HG03520 (cell line): ENCODE measurements at regions not wholly inside any gene's neighbourhood (a gene's known extent, or its start where the extent isn't known, plus 50 kb on each side); places are given as distances from the start of the nearest gene placed in this dataset.

ENCODE experiments used
- ATAC-seq: cut with Tn5 transposase; IDR thresholded peaks from one replicate; pipeline ENCODE4 v1.9.1; 2021; ENCODE audit warnings: mild to moderate bottlenecking, moderate library complexity; ENCODE audit not compliant: unreplicated experiment

DNA sequence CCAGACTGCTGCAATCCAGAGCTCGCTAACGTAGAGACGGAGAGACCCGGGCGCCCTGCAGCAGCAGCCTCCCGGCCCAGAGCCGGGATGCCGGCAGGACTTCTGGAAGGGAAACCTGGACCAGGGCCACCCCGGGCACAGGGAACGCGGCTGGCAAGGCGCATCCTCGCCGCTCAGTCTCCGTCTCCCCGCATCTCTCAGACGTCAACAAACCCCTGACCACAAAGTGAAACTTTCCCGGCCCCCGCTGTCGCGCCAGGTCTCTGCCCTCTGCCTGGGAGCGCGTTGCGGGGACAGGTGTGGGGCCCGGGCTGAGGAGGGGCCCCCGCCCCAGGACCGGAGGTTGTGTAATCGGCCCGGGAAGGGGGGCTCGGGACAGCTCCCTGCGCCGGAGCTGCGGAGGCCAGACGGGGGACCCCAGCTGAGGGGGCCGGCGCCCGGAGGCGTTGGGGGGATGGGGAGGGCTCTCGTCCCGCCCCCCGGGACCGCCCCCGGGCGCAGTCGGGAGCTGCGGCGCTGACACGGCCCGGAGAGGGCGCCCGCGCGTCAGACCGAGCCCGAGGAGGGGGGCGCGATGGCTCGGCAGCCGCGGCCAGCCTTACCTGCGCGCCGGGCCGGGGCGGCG, 116.6 kb upstream of the HIVEP3 start:
- ATAC-seq = peak; percentile 71

DNA sequence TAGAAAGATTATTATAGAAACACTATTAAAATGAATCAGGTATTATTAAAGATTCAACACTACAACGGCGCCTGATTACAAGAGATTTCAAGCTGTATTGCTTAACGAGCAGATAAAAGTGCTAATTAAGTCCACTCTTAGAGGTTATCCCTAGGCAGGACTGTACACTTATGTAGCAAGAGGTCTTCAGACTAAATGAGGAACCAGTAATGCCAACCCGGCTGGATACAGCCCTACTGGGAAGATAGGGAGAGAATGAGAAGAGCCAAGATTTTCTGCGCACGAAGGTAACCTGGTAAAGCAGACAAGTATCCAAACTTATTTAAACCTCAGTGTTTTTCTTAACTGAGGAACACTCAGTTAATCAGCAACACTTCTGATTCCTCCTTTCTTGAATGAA, 115.7 kb upstream of the HIVEP3 start:
- ATAC-seq = no peak

DNA sequence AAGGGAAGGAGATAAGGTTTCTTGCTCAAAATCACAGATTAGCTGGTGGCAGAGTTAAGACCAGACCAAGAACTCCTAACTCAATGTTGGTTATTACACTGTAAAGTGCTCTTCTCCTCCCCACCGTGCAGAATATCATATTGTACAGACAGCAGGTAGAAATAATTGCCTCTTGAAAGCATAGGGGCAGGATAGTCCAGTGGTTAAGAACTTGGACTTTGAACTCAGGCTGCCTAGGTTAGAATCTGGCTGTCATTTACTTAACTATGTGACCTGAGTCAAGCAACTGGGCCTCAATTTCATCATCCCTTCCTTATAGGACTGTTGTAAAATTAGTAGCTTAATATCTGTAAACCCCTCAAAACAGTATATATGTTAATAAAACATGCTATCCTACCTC, 114.9 kb upstream of the HIVEP3 start:
- no peak for ATAC-seq

DNA sequence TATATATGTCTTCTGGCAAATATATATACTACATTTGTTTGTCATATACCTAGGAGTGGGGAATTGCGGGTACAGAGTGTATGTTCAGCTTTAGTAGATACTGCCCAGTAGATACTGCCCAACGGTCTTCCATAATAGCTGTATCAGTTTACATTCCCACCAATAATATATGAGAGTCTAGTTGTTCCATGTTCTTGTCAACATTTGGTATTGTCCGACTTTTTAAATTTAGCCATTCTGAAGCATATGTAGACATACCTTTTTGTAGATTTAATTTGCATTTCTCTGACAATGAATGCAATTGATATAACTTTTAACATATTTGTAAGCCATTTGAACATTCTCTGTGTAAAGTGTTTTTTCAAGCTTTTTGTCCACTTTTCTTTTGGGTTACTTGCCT, 99.0 kb upstream of the HIVEP3 start:
- ATAC-seq = no peak

DNA sequence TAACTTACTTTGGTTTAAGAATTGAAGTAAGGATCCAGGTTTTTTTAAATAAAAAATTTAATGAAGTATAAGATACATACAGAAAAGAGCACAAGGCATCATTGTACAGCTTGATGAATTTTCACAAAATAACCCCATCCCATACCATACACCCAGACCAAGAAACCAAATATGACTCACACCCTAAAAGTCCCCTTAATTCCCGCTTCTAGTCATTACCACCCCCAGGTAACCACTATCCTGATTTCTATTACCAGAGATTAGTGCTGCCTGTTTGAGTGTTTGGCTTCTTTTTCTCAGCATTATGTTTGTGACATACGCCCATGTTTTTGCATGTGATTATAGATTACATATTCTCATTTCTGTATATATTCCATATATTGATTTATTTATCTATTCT, 98.5 kb upstream of the HIVEP3 start:
- no peak for ATAC-seq

DNA sequence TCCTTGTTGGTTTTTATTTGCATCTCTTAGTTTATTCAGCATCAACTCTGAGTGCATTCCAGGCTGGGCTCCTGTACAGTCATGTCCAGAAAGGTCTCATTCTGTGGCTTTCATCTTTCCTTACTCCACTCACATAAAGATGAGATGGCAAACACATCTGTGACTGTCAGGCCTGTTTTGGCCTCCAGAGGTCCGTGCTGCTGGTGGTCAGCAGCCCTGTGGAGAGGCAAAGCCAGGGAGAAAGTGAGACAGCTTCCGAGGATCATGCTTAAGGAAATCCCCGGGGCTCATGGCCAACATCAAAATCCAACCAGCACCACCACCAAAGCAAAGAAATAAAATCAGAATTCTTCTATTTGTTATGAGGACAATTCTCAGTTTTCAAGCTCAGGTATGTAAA, 96.1 kb upstream of the HIVEP3 start:
- ATAC-seq = no peak

DNA sequence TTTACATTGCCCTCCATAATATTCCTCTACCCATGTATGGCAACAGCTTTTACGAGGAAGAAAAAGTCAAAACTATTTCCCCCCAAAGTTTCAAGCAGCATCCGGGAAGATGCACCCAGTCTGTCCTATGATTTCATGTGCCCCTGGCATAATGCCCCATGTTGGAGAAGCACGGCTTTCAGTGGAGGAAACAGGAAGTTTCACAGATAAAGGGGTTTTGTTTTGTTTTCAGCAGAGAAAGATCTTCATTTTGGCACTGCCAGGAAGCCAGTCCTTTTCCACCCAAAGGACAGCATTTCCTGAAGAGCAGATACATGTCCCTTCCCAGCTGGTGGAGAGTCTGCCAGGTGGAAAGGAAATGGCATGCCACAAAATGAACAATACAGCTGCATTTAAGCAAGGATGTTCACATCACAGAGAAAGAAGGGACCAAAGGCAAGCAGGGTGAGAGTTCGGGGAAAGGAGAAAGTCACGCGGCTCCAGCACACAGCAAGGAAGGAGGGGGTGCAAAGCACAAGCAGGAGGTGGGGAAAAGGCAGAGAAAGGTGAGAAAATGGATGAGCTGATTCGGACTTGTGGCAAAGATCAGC, 95.3 kb upstream of the HIVEP3 start:
- ATAC-seq = no peak

DNA sequence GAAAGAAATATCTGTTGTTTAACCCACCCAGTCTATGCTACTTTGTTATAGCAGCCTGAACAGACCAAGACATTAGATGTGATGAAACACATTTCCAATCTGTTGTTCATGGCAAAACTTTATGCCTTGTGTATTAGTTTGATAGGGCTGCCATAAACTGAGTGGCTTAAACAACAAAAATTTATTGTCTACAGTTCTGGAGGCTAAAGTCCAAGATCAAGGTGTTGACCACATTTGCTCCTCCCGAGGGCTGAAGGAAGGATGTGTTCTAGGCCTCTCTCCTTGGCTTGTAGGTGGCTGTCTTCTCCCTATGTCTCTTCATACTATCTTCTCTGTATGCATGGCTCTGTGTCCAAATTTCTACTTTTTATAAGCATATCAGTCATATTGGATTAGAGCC, 94.1 kb upstream of the HIVEP3 start:
- no peak for ATAC-seq

DNA sequence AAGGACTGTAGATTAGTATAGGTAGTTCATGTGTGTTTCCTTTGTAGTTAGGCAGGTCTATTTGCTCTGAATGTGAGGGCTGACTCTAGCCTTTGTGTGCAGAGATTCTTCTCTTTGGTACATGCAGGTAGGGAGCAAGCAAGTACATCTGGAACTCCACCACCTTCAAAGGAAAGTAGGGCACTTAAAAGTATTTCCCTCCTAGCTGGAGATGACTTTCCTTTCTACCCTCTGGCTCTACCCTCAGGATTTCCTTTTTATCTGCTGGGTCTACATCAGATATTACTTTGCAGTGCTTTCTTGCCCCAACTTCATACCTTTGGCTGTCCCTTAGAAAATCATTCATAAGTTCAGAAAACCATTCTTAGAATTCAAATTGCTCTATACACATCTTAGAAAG, 91.7 kb upstream of the HIVEP3 start:
- no peak for ATAC-seq

DNA sequence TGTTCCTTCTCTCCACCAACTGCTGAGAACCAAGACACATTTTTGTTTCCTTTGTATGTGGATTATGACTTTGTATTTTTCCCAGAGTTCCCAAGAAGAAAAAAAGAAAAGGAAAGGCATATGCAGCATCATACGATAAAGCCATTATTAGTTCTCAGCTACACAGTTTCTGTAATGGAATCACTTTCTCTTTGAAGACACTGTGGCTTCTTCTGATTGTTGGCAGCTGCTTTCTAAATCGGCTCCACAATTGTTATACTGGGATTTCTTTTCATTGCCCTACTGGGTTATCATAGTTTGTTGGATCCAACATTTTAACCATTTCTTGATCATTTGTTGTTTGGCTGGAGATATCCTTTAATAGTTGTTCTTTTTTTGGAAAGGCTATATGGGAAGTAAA, 89.5 kb upstream of the HIVEP3 start:
- ATAC-seq = no peak

DNA sequence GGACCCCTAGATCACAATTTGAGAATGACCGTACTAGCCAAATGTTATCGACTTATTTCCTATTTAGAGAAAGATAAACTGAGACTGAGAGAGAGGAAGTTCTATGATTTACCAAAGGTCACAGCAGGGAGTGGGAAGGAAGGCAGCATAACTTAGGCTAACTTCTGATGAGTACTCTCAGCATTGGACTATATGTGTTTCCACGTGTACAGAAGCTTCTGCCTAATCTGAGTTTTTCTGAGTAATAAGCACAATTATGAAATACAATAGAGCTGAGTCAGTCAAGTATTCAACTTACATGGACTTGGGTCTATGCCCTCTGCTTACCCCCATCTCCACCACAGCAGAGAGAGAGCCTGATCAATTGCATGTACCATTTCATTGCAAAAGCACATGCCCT, 88.1 kb upstream of the HIVEP3 start:
- no peak for ATAC-seq

DNA sequence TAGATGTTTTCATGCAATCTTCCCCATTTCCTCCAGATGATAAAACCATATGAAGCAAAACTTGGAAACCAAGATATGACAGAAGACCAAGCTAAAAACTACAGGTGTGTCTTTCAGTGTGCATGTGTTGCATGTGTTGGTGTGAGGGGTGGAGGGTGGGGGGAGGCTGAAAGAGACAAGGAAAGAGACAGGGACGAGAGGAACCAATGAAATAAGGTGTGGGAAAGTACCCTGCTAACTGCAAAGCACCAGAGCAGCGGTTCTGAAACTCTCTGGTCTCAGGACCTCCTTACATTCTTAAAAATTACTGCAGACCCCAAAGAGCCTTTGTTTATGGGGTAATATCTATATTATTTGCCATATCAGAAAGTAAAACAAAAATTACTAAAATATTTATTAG, 87.4 kb upstream of the HIVEP3 start:
- ATAC-seq = no peak

DNA sequence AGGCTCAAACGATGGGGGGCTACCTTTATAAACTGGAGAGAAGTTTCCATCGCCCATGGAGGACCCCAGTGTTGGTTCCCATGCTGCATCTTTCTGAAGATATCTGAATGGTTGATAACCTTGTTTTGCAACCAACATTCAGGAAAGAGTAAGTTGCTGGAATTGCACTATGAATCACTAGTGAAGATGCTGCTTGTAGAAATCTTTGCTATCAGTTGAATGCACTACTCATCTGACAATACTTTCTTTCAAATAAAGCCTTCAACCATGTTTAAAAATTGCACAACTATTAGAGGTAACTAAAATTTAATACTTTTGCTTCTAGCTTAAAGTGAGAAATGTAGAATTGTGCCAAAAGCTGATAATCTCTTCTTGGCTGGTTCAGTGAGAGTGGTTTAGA, 86.8 kb upstream of the HIVEP3 start:
- no peak for ATAC-seq

DNA sequence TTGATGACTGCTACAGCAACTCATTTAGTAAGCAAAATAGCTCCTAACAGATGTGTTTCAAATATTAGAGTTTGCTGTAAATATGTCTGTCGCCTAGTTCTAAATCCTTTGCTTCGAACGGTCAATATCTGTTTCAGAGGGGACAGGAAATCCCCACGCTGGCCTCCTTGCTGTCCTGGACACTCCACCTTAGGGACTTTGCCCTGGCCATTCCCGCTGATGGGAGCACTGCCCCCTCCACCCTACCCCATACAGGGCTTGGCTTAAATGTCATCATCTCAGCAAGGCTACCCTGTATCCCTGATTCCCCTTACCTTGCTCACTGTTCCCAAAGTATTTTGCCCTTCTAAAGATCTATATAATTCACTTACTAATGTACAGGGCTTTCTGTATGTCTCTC, 86.1 kb upstream of the HIVEP3 start:
- no peak for ATAC-seq

DNA sequence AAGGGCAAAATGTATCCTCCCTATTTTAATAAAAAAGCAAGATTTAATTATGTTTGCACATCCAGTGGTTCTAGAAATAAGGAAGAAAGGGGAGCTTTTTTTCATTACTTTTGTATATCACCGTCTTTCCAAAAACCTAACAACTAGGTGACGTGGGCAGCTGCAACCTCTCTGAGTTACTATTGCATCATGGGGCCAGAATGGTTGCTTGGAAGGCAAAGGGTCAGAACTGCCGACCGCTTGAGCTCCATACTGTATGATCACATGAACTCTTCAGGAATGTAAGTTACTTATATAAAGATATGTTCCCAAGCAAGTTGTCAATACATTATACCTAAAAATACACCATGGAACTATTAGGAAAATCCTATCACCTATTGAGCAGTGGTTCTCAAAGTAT, 85.6 kb upstream of the HIVEP3 start:
- no peak for ATAC-seq

DNA sequence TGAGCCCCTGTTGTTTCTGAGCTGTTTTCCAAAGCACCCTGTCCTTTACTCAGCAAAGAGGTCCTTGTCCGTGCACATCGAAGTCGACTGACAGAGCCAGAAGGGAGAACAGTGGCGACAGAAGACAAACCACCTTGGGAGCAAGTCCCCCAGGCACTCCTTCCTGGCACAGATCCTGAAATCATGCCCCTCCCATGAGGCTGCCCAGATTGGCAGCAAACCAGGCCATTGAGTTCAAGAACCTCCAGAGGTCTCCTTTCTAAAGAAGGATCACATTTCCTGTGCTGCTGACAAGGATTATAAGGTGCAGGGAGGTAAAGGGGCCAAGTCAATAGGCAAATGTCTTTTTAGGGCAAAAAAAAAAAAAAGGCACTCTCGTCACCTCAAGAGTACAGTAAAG, 84.7 kb upstream of the HIVEP3 start:
- no peak for ATAC-seq

DNA sequence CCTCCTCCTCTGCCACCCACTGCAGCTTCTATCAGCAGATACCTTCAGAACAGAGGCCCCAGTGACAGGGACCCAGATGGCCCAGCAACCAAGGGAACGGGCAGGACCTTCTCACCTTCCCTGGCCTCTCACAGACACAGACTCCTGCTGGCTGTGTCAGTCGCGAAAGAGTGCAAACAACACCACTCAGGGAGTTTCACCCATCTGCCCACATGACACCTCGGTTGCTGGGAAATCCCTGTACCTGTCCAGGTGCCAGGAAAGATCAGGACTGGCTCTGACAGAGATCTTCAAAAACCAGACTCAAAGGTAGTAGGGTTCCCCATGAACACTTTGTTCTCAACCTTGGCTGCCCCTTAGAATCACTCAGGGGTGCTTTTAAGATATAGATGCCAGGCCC, 83.5 kb upstream of the HIVEP3 start:
- no peak for ATAC-seq

DNA sequence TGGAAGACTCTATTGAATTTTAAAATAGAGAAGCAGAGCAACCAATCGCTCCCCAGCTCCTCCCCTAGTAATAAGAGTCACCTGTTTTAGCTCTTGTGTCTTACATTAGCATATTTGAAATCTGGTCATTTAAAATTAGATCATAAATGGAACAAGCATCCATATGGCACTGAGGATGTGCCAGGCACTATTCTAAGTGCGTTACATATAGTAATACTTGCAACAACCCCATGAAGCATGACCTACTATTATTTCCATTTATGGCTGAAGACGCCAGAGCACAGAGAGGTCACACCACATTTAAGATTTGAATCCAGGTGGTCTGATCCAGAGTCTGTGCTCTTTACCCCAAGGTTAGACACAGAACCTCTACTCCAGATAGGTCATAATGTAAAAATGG, 82.0 kb upstream of the HIVEP3 start:
- no peak for ATAC-seq

DNA sequence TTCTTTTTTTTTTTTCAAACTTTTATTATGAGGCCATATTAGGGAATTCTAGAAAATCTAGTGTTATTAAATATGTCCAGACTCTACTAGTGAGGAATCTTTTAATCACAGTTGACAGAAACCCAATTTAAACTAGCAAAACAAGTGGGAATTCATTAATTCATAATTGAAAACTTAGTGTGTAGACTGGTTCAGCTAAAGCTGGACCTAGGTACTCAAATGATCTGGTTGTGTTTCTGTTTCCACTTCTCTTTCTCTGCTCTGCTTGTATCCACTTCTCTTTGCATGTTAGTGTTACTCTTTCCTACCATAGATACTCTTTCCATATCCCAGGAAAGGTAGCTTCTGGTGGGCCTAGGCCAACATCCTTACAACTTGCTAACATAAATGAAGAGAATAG, 81.2 kb upstream of the HIVEP3 start:
- ATAC-seq = no peak

DNA sequence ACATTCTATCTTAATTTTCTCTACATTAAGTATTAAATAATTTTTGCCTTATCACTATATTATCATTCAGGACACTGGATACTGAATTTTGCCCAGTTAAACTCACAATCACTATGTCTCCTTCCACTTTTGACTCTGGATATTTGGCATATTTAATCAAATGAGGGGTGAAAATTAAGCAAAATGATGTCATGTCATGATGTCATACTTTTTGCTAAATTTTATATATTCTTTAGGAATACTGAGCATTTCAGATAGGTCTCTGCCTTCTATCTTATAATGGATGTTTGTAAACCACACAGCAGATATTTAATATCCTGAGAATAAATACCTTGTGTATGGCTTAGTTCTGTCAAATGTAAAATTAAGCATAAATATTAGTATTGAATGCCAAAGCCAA, 79.5 kb upstream of the HIVEP3 start:
- ATAC-seq = no peak

DNA sequence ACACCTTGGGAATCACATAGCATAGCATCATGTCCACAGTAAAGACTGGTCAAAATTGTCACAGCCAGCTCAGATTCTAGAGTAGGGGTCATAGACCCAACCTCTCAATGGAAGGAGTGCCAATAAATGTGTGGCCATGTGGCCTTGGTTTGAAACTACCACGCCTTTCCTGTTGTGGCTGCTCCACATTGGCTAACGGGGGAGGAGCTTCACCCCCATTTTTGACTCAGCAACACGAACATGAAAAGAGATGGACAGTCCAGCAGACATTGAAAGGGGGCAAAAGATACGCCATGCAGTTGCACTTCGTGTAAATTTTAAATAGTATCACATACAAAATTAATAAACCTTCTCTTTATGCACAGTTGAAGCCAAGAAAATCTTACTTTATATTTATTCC, 78.4 kb upstream of the HIVEP3 start:
- no peak for ATAC-seq

DNA sequence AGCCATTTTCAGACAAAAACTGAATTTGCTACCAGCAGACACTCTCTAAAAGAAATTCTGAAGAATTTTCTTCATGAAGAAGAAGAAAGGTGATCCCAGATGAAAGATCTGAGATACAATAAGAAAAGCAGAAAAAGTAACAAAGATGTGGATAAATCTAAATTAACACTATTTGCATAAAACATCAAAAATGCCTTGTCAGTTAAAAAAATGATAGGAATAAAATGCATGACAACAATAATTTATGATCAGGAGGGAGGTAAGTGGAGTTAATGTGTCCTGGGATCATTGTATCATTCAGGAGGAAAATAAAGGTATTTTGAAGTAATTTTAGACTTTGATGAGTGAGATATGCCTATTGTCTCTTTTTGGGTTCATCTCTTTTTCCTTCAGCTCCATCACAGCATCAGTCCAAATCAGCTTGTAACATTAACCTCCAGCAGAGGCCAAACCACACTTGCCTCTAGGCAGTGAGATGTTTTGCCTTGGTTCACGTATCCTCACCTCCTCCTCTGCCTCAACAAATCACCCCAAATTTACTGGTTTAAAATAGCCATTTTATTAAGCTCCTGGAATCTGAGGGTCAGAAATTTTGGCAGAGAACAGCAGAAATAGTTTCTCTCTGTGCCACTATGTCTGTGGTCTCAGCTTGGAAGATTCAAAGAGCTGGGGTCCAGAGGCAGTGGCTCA, 76.9 kb upstream of the HIVEP3 start:
- ATAC-seq = no peak
